Epidermal melanocyte (primary cell): ENCODE measurements at regions not wholly inside any gene's neighbourhood (a gene's known extent, or its start where the extent isn't known, plus 50 kb on each side); places are given as distances from the start of the nearest gene placed in this dataset.

ENCODE experiments used
- DNase-seq: peaks from one replicate; pipeline ENCODE4 v3.0.0; 2011; ENCODE audit warnings: low spot score; ENCODE audit not compliant: insufficient read length

GRCh38 chr18:67300498-67300897 is 216.0 kb downstream of the DSEL start:
- no peak for DNase-seq

- no peak for DNase-seq
Measured at GRCh38 chr18:67292814-67293213, 223.7 kb downstream of the DSEL start.

GRCh38 chr18:67290421-67290820 is 226.1 kb downstream of the DSEL start:
- DNase-seq = no peak

- DNase-seq = no peak
Measured at GRCh38 chr18:67285583-67285982, 230.9 kb downstream of the DSEL start.

GRCh38 chr18:67282796-67283195 is 233.7 kb downstream of the DSEL start:
- peak; percentile 17 for DNase-seq

- DNase-seq = no peak
Measured at GRCh38 chr18:67281746-67282145, 234.8 kb downstream of the DSEL start.

- no peak for DNase-seq
Measured at GRCh38 chr18:67280486-67281242, 235.9 kb downstream of the DSEL start.

GRCh38 chr18:67279988-67280387 is 236.5 kb downstream of the DSEL start:
- DNase-seq = no peak

- no peak for DNase-seq
Measured at GRCh38 chr18:67278984-67279383, 237.5 kb downstream of the DSEL start.

- DNase-seq = no peak
Measured at GRCh38 chr18:67276638-67277037, 239.9 kb downstream of the DSEL start.

GRCh38 chr18:67273288-67273687 is 243.2 kb downstream of the DSEL start:
- no peak for DNase-seq

- DNase-seq = no peak
Measured at GRCh38 chr18:67269206-67269605, 247.3 kb downstream of the DSEL start.

GRCh38 chr18:67268530-67268929 is 248.0 kb downstream of the DSEL start:
- no peak for DNase-seq

GRCh38 chr18:67266246-67267237 is 250.0 kb downstream of the DSEL start:
- DNase-seq = no peak

- no peak for DNase-seq
Measured at GRCh38 chr18:67265464-67266245, 250.9 kb downstream of the DSEL start.

GRCh38 chr18:67261931-67262552 is 254.5 kb downstream of the DSEL start:
- DNase-seq = no peak

- no peak for DNase-seq
Measured at GRCh38 chr18:67260841-67261240, 255.7 kb downstream of the DSEL start.

GRCh38 chr18:67250776-67251424 is 265.6 kb downstream of the DSEL start:
- DNase-seq = no peak

GRCh38 chr18:67243799-67244587 is 272.5 kb downstream of the DSEL start:
- no peak for DNase-seq

- no peak for DNase-seq
Measured at GRCh38 chr18:67242001-67242400, 274.5 kb downstream of the DSEL start.
